HG02885 (cell line): ENCODE measurements at regions not wholly inside any gene's neighbourhood (a gene's known extent, or its start where the extent isn't known, plus 50 kb on each side); places are given as distances from the start of the nearest gene placed in this dataset.

Experiments
- ATAC-seq: cut with Tn5 transposase; IDR thresholded peaks from one replicate; pipeline ENCODE4 v1.9.1; 2021; ENCODE audit warnings: mild to moderate bottlenecking; ENCODE audit not compliant: unreplicated experiment, poor library complexity

GRCh38 chr4:181690498-181690897, 552.7 kb upstream of the TENM3 start:
- ATAC-seq = no peak

- no peak for ATAC-seq
Observed at GRCh38 chr4:181692965-181693364, 550.2 kb upstream of the TENM3 start.

- no peak for ATAC-seq
Observed at GRCh38 chr4:181693517-181693916, 549.7 kb upstream of the TENM3 start.

- no peak for ATAC-seq
Observed at GRCh38 chr4:181698221-181698620, 545.0 kb upstream of the TENM3 start.

- ATAC-seq = no peak
Observed at GRCh38 chr4:181701214-181701613, 542.0 kb upstream of the TENM3 start.

- ATAC-seq = no peak
Observed at GRCh38 chr4:181701894-181702293, 541.3 kb upstream of the TENM3 start.

- no peak for ATAC-seq
Observed at GRCh38 chr4:181702864-181703495, 540.2 kb upstream of the TENM3 start.

- no peak for ATAC-seq
Observed at GRCh38 chr4:181710143-181710542, 533.1 kb upstream of the TENM3 start.

- ATAC-seq = no peak
Observed at GRCh38 chr4:181711387-181711786, 531.8 kb upstream of the TENM3 start.

- ATAC-seq = no peak
Observed at GRCh38 chr4:181728305-181728966, 514.8 kb upstream of the TENM3 start.

GRCh38 chr4:181731900-181732299, 511.3 kb upstream of the TENM3 start:
- no peak for ATAC-seq

GRCh38 chr4:181737744-181738143, 505.5 kb upstream of the TENM3 start:
- ATAC-seq = no peak

- no peak for ATAC-seq
Observed at GRCh38 chr4:181739031-181739430, 504.2 kb upstream of the TENM3 start.

- no peak for ATAC-seq
Observed at GRCh38 chr4:181741513-181741912, 501.7 kb upstream of the TENM3 start.

- no peak for ATAC-seq
Observed at GRCh38 chr4:181745933-181746625, 497.1 kb upstream of the TENM3 start.

GRCh38 chr4:181748581-181748980, 494.6 kb upstream of the TENM3 start:
- no peak for ATAC-seq

GRCh38 chr4:181752516-181752915, 490.7 kb upstream of the TENM3 start:
- no peak for ATAC-seq

- no peak for ATAC-seq
Observed at GRCh38 chr4:181753207-181753606, 490.0 kb upstream of the TENM3 start.

GRCh38 chr4:181755846-181756245, 487.4 kb upstream of the TENM3 start:
- ATAC-seq = no peak

GRCh38 chr4:181756451-181757095, 486.6 kb upstream of the TENM3 start:
- ATAC-seq = no peak

- ATAC-seq = no peak
Observed at GRCh38 chr4:181757098-181757497, 486.1 kb upstream of the TENM3 start.
